GDM1 (cell line): ENCODE measurements at regions not wholly inside any gene's neighbourhood (a gene's known extent, or its start where the extent isn't known, plus 50 kb on each side); places are given as distances from the start of the nearest gene placed in this dataset.
"Not testable (repeated sequence)": the region's sequence is repeated elsewhere in the genome, so short reads cannot be mapped to it uniquely, and the experiment has no call there.

Experiments
- DNase-seq: peaks from one replicate; lab custom pipeline; 2025; lab: John Stamatoyannopoulos, UW

GRCh38 chr16:88148078-88148477, 196.8 kb downstream of the BANP start:
- DNase-seq = not testable (repeated sequence)

- DNase-seq = not testable (repeated sequence)
Observed at GRCh38 chr16:88148682-88149081, 197.4 kb downstream of the BANP start.

GRCh38 chr16:88149158-88149603, 197.9 kb downstream of the BANP start:
- DNase-seq = not testable (repeated sequence)

- DNase-seq = not testable (repeated sequence)
Observed at GRCh38 chr16:88149663-88150062, 198.4 kb downstream of the BANP start.

DNA sequence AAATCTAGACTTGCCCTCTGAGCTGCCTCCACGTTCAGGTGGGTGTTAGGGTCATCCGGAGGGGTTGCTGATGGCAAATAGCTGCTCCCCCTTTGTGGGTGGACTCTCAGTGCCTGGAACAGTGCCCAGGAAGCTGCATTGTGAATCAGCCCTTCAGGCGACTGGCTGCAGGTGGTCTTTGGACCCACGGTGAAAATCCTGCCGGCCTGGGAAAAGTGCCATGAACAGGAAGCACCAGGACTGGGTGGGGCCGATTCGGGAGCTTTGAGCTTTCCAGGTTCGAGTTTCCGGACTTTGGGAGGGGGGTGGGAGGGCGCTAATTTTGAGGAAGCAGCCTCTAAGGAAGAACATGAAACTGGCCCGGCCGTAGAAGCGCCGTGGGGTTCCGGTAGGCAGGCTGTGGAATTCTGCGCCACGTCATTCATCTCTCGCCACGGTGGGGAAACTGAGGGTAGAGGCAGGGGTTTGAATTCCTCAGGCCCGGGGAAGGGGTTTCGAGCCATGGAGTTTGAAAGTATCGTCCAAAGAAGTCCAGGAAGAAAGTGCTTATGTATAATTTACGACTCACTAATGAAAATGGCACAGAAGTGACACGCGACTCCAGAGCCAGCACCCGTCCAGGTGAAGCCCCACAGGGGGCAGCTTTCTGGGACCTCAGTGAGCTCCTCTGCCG, 199.4 kb downstream of the BANP start:
- DNase-seq = not testable (repeated sequence)

DNA sequence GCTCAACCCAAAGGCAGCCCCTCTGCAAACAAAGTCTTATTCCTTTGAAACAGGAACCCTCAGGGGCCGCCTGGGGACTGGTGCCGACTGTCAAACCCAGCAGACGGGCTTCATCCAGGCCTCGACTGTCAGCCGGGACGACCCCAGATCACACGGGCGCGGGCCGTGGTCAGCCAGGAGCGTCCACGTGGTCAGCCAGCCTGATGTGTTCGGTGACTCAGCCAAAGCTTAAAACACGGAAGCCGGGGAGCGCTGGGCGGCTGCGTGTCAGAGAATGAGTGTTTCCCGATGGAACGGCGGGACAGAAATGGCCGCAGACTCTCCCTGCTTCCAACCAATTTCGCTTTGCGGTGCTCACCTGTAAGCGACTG, 199.9 kb downstream of the BANP start:
- not testable (repeated sequence) for DNase-seq

DNA sequence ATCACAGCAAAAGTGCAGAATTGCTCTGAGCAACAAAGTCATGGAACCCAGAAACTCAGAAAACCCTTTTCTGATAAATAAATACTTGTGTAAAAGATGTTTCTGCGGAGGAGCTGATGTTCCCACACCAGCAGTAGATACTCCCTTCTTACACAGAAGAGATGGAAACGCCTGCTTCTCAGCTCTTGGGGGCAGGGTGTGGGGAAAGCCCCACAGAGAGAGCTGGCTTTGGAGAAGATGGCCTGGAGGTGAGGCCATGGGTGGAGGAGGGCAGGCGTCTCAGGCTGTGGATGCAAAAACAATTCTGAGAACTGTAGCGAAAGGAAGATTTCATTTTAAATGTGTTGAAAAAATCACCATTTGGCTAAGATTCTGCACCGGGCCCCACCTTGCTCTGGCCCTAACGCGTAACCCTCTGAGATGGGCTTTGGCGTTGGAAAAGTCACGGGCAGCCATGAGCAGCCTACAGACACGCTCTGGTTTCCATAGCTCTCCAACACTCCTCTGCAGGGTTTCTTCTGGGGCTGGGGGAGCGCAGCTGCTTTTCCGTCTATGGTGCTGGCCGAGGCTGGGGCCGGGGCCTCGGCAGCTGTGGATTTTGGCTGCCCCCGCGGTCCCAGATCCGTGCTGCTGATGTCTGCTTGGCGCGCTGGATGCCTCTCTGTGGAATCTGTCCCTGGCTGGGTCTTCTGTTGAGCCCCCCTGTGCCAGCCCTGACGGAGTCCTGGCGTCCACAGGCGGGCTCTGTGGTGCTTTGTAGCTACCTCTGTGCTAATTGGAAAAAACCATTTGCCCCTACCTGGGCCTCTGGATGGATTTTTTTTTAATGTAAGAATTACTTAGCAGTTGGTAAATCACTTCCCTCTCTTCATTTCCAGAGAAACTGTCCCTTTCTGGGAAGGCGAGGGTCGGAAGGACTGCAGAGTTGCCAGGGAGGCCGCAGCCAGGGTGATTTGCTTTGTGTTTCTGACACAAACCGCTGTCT, 200.9 kb downstream of the BANP start:
- DNase-seq = not testable (repeated sequence)

- DNase-seq = not testable (repeated sequence)
Observed at GRCh38 chr16:88152879-88153278, 201.6 kb downstream of the BANP start.

- not testable (repeated sequence) for DNase-seq
Observed at GRCh38 chr16:88153516-88153915, 202.3 kb downstream of the BANP start.

DNA sequence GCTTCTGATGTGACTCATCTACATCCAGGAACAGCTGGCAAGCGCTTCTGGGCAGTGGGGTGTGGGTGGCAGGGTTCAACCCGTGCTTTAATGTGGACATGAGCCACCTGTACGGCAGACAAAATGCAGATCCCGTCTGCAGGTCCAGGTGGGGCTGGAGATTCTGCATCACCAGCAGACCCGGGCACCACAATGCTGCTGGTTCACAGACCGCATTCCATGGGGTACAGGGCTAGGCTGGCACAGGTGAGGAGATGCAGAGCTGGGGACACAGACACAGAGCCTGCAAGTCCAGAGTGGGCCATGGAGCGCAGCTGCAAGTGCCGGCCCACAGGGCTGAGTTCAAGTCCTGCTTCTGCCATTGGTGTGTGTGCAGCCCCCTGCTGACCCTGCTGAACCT, 203.7 kb downstream of the BANP start:
- not testable (repeated sequence) for DNase-seq

- not testable (repeated sequence) for DNase-seq
Observed at GRCh38 chr16:88155681-88156080, 204.4 kb downstream of the BANP start.

DNA sequence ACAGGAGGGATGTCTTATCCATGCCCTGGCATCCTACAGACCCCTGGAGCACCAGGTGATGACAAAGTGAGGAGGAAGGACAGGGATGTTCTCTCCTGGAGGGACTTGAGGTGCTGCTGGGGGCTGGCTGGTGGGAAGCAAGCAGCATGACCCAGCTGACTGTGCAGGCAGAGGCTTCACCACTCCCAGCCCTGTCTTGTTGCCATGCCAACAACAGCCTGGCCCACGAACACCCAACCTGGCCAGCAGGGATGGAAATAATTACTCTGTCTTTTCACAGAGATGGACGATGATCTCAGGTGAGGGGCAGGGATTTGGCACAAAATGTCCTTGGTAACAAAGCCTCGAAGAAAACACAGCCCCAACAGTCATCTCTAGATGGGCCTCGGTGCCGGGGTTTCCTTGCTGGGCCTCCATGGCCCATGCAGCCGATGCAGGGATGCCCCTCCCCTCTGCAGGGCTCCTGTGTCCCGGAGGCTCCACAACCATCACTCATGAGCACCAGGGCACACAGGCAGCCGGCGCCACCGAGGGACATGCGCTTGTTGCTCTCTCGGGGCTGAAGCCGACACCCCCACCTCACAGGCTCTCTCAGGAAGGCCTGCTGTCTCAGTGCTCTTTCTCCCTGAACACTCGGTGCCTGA, 205.5 kb downstream of the BANP start:
- DNase-seq = not testable (repeated sequence)

DNA sequence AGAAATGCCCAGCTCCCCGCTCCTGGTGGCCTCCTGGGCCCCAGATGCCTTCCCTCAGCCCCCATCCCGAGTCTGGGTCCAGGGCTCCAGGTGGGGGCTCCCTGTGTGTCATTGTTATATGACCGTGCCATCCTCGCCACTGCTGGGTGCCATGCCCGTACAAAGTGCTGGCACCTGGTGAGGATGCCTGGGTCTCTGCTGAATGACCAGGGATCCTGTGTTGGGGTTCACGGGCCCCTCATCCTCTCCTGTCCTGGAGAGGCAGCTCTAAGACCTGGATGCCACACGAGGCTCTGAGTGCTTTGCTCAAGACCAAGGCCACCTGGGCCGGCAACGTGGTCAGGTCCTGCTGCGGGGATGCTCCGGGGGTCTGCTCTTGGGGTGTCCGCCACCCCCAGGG, 206.5 kb downstream of the BANP start:
- not testable (repeated sequence) for DNase-seq

DNA sequence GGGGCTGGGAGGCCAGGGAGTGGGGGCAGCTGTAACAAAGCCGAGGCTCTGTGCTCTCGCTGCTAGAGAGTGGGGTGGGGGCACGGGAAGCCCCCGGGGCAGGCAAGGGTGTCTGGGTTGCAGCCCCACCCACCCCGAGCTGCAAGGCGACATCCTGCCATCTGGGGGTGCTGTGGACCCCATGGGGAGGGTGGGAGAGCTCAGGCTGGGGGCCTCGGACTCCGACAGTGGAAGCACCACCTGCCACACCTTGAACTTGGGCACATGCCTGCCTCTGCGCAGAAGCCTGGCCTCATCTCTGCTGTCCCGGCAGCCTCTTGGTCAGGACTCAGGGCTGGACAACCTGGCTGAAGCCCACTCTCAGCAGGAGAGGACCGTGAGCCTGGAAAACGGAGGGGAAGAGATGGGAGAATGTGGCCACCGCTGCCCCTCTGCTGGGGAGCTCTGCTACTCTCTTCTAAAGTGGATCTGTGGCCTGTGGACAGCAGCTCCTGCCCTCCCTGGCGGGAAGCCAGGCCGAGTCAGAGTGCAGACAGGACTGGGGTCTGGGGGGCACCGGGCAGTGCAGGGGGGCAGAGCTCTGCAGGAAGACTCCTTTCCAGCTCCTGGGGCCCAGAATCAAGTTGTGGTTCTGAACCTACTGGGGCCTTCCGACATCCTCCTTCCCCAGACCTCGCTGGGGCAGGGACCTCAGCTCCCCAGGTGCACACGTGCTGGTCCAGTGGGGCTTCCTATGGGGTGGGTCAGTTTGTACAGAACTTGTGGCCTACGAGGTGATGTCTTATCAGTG, 207.2 kb downstream of the BANP start:
- not testable (repeated sequence) for DNase-seq

GRCh38 chr16:88159046-88159896, 208.0 kb downstream of the BANP start:
- not testable (repeated sequence) for DNase-seq

DNA sequence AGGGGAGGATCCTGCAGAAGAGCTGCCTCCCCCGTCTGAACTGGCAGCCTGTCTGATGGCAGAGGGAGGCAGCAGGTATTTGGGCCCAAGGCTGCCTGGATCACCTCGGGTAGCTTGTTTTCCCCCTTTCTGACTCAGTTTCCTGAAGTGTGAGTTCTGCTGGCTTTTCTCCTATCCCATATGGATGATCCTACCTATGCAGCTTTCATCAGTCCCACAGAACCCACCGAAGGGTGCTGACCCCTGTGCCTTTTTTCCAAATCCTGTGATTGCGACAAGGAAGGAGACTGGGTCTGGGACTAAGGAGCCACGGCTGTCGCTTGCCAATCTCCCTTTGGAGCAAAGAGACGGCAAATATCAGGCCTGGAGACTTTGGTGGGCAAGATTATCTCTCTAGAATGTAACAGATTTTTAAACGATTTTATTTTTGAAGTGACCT, 208.7 kb downstream of the BANP start:
- DNase-seq = not testable (repeated sequence)

- DNase-seq = not testable (repeated sequence)
Observed at GRCh38 chr16:88161191-88161590, 210.0 kb downstream of the BANP start.

GRCh38 chr16:88161623-88162275, 210.5 kb downstream of the BANP start:
- not testable (repeated sequence) for DNase-seq

- DNase-seq = not testable (repeated sequence)
Observed at GRCh38 chr16:88162778-88163177, 211.5 kb downstream of the BANP start.
